ENCODE measurements at regions not wholly inside any gene's neighbourhood (a gene's known extent, or its start where the extent isn't known, plus 50 kb on each side); places are given as distances from the start of the nearest gene placed in this dataset.

DNA sequence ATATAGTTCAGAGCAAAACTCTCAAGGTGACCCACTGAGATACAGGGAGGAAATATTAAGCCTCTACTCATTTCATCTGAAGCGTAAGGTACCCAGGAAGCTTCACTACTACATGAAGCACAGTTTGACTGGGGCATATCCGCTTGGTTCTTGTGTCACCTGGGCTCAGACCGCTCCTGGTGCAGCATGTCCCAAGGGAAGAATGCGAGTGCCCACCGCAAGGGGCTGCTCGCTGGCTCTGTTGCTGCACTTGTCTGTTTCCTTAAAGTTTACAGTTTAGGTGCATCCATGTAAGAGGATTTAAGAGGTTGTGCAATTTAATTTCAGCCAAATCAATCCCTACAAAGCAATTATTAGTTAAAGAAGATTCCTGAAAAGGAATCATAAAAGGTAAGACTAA, 507.8 kb downstream of the FBXO15 start:
- DNase-seq (ENCODE audit: low read depth): no peak

DNA sequence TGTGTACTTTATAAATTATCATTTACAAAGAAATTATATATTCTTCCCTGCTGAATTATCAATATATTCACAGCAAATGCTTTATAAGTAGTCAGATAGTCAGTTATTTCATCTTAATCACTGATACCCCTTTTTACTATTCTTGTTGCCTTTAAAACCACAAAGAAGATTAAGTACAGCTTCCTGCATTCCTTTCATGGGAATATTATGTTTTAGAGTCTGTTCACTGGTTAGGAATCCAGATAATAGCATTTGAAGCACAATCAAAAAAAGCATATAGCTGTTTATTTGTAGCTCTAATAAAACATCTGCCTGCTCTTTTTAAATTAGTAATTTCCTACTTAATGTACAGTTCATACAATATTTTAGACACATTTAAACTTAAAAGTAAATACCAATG, 508.9 kb downstream of the FBXO15 start:
- DNase-seq (ENCODE audit: low read depth): no peak

DNA sequence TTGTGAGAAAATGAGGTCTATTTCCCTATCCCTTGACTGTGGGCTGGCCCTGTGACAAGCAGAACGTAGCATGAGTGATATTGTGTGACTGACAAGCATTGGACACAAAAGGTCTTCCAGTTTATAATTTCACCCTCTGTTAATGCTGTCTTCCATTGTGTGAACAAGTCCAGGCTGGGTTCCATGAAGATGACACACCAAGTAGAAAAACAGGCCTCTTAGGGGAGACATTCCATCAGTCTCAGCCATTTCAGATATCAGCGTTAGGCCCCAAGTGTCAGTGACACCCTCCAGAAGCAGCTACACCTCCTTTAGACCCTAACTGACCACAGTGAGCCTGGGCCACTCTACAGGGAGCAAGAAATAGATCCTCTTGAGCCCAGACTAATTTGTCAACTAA, 511.3 kb downstream of the FBXO15 start:
- no peak for DNase-seq (ENCODE audit: low read depth)

DNA sequence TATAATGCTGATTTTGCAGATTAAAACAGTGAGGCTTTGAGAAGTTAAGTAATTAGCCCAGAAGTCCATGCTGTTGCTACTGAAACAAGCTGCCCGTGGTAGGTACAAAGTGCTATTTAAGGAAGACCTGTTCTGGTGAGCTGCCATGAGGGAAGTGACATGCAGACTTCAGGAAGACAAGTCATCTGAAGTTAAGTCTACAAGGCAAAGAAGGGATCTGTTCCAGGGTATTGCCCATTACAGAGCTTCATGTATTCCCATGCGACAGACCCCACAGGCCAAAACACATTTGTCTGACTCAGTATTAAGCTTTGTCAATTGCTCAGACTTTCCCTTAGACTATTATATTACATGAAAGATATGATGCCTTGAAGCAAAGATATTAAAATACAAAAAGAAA, 520.8 kb downstream of the FBXO15 start:
- DNase-seq (ENCODE audit: low read depth): no peak

DNA sequence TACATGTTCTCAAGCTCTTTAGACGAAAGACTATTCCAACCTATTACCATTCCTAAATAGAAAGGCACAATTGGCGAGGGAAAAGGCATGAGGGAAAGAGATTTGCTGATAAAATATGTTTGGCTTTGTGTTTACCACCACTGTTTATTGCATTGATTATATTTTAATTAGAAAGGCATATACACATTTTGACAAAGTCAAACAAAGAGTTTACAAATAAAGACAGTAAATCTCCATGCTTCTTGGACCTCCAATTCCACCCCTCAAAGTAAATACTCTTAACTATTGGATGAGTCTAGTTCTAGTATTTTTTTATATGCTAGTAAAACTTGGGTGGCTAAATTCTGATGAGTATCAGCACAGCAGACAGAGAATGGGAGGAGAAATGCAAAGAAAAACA, 521.4 kb downstream of the FBXO15 start:
- no peak for DNase-seq (ENCODE audit: low read depth)

DNA sequence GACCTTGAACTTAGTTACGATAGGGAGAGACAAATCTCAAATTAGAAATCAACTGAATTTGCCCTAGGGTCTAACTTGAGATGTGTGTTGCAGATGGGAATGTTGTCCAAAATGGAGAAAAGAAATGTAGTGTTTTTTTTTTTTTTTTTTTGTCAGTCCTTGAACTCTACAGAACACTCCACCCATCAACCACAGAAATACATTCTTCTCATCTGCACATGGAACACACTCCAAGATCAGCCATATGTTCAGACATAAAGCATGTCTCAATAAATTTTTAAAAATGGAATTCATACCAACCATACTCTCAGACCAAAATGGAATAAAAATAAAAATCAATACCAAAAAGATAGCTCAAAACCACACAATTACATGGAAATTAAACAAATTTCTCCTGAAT, 526.5 kb downstream of the FBXO15 start:
- DNase-seq (ENCODE audit: low read depth): no peak

DNA sequence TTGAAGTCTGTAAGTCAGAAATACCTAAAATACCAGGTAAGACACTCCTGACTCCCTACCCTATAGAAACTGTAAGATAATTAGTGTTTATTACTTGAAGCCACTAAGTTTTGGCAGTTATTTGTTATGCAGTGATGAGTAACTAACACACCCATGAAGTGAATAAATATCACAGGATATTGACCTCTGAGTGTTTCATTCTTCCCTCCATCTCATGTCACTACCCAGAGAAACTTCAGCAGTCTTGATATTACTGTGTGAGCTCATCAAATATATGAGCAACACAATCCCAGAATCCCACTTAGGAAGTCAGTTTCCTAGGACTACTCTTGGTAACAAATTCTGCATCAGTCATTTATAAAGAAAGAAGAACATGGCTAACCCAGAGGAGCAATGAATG, 529.7 kb downstream of the FBXO15 start:
- DNase-seq (ENCODE audit: low read depth): no peak

DNA sequence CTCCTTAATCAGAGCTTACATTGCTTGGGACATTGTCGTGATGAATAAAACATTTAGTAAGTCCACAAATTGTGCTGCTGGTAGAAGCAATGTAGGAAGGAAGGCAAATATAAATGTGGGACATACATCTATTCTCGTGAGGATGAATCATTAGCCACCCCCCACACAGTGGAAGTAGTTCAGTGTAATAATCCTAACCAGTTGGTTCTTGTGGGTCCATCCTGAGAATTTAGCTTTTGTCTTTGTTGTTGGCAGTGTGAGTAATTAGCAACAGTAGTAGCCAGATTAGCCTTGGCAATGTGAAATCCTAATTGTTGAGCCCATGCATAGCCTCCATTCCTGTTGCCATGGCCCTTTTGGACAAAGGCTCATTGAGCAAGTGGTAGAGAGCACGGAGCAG, 532.1 kb downstream of the FBXO15 start:
- DNase-seq (ENCODE audit: low read depth): no peak

DNA sequence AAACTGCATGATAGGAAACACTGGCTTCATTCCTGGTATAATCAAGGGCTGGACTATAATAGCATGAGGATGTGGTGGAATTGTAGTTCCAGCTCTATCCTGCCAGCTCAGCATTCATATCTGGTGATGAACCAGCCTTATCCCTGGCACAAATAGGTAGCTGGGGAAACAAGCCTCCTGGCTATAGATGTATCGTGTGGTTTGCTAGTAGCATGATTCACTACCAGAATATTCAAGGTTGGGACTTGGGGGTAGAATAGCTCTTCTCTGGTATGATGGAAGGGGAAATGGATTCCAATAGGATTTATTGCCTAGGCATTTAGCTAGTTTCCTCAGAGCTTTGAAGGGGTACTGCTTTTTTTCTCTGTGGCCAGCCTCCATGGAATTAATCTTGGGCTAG, 532.8 kb downstream of the FBXO15 start:
- no peak for DNase-seq (ENCODE audit: low read depth)

DNA sequence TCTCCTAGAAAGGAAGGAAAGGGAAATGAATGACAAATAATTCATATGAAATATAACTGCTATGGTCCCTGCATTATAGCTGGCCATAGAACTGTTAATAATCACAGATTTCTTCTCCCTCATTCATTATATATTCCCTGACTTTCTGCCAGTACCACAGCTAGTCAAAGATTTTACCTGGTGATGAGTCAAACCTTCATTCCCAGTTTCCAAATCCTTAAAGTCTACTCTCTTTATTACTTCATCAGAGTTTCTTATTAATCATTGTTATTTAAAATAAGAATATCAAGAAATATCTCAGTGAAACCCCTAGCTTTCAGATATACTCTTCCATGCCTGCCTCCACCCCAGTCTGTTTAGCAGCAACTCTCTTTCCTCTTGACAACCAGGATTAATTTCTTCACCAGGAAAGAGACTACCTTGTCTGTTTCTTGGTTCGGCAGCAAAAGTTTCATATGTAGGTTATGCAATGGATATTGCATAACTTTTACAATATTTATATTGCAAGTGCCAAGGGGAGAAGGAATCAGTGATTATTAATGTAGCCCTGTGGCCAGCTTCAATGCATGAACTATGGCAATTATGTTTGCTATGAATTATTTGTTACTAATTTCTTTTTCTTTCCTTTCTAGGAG, 533.8 kb downstream of the FBXO15 start:
- DNase-seq (ENCODE audit: low read depth): no peak

DNA sequence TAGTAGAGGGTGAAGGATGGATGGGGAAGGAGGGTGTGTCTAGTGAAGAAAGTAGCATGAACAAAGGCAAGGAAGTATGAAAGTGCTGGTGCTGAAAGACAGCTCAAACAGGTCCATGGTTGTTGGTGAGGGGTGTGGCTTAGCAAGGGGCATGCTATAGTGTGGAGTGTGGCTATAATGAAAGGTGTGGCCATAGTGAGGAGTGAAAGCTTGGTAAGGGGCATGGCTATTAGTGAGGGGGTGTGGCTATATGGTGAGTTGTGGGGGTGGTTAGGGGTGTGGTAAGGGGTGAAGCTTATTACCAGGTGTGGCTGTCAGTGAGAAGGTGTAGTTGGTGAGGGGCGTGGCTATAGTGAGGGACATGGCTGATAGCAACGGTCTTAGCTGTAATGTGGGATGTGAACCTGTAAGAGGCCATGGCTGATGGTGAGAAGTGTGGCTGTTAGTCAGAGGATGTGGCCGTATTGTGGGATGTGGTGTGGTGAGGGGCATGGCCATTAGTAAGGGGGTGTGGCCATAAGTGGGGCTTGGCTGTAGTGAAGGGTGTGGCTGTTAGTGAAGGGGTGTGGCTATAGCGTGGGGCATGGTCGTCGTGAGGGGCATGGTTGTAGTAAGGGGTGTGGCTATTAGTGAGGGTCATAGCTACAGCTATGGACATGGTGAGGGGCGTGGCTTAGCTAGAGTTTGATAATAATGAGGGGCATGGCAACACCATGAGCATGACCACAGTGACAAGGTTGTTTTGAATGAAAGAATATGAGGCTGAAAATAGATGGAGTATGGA, 549.6 kb downstream of the FBXO15 start:
- no peak for DNase-seq (ENCODE audit: low read depth)

DNA sequence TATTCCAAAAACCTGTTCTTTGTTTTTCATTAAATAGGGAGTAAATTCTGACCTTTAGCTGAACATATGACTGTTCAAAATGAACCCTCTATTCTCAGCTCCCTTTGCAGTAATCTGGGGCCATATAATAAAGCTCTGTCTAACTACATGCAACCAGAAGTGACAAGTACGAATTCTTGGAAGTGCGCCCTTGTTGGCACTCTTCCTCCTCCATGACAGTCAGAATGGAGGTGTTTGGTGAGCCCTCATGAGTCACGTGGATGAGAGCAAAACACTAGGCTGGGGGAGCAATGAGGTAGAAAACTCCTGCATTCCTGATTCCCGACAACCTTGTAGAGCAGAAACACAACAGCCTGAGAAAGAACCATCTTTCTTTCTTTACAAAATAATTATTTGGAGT, 552.9 kb downstream of the FBXO15 start:
- DNase-seq (ENCODE audit: low read depth): no peak

DNA sequence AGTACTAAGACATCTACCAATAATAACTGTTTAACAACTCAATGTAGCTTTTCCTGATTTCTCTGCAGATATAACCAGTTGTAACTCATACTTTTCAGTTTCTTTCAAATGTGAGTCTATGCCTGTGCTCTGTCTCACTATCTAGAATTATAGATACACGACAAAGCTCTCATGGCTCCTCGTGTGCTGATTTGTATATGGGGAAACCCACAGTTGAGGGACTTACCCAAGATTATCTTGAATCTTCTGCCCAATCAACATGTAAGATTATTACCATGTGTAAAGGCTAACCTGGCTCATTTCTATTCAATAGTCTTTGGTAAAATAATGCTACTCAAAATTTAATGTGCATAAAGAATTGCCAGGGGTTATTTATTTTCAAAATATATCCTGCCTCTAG, 554.4 kb downstream of the FBXO15 start:
- DNase-seq (ENCODE audit: low read depth): no peak

DNA sequence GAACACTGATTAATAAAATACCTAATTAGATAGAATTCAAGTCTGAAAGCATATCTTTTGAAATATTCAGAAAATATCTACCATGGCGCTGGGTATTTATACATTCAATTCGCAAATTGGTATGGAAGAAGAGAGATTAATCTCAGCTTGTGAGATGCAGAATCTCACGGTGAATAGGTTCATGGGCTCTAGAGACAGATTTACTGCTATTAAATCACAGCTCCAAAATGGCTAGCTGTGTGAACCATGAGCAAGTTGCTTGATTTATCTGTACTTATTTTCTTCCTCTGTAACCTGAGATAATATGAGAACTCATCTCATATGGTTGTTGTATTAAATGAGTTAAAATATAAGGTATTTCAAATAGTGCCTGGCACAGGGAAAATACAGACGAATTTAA, 556.7 kb downstream of the FBXO15 start:
- DNase-seq (ENCODE audit: low read depth): no peak

DNA sequence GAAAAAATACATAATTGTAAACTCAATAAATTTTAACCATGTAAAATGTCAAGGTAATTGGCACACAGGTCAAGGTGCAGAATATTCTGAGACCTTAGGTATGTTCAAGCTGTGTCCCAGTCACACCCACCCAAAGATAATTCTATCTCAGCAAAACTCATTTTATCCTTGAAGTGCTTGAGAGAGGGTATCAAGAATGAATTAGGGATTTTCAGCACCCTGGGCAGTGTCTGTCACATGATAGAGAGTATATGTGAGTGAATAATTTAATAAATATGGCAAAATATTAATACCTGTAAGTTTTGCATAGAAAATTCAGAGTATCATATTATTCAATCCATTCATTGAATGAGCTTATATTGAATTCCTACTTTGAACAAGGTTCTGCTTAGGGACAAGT, 567.9 kb downstream of the FBXO15 start:
- DNase-seq (ENCODE audit: low read depth): no peak

DNA sequence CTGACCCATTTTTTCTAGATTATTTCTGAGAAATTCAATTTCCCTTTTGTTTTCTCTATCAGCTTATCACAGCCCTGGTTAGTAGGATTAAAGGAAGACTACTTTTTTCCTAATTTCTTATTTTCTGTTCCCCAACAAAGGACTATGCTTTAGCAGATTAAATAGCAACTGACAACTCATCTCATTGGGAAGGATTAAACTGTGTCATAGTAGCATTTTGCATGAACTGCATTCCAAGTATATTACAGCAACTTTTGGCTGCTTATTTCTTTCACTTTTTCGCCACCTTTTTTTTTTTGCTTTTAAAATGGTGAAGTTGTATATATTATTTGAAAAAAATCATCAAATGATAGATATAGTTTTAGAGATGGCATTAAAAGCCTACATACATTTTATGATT, 570.3 kb downstream of the FBXO15 start:
- DNase-seq (ENCODE audit: low read depth): no peak

DNA sequence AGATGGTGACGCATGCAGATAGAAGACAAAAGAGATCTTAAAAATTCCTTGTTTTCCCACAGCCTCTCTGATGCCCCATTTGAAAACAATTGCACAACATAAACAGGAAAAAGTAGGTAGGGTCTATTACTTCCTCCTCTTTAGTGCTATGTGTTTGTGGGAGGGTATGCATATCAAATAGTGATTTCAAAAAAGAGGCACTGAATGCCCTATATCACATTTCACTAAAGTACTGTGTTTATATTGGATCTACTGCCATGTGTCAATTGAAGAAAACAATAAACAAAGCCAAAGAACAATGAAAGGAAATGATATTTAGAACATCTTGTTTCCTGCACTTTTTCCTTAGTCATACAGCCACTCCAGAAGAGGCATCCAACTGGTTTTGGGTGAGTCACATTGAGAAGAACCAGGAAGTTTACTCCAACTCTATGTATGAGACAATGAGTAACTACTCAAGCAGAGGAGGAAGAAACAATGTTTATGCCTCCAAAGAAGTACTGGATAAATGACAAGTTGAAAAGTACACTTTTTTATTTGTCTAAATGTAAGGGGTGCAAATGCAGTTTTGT, 583.6 kb downstream of the FBXO15 start:
- no peak for DNase-seq (ENCODE audit: low read depth)

DNA sequence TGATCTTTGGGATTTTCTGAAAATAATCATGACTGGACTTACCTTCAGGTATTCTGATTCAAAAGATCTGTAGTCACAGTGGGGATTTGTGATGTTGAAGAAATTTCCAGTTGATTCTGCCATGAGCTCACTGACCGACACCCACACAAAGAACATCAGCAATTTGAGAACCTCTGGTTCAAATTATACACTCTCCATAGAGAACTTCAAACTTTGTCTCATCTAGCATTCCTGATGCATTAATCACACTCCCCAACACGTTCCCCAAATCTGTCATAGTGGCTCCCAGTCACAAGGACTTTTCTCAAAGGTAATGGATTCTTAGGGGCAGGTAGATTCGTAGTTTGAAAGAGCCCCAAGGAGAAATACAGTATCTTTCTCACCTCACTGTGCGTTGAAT, 584.3 kb downstream of the FBXO15 start:
- no peak for DNase-seq (ENCODE audit: low read depth)

DNA sequence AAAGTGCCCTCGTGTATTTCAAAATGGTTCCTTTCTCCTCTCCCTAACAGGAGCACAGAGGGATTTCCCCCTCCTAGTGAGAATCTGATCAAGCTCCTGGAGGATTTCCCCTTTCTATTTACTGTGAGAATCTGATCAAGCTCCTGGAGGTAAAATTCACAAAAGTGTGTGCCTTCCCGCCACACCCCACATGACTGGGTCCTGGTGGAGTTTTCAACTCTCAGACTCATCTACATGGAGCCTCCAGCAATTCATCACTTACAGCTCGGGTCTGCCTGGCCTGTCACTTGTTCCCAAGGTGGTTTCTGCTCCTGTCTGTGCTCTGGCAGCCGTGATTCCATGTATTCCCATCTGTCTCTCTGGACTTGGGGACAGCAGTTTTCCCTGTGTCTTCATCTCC, 590.7 kb downstream of the FBXO15 start:
- DNase-seq (ENCODE audit: low read depth): no peak

DNA sequence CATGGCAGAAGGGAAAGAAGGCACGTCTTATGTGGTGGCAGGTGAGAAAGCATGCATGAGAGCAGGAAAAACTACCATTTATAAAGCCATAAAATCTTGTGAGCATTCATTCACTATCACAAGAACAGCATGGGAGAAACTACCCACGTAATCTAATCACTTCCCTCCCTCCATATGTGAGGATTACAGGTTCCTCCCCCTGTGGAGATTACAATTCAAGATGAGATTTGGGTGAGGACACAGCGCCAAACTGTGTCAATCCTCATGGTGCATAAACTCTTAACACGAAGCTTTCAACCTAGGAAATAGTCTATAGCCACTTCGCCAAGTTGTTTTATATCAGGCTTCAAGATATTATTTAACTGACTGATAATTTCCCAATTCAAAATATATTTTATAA, 595.5 kb downstream of the FBXO15 start:
- no peak for DNase-seq (ENCODE audit: low read depth)

DNA sequence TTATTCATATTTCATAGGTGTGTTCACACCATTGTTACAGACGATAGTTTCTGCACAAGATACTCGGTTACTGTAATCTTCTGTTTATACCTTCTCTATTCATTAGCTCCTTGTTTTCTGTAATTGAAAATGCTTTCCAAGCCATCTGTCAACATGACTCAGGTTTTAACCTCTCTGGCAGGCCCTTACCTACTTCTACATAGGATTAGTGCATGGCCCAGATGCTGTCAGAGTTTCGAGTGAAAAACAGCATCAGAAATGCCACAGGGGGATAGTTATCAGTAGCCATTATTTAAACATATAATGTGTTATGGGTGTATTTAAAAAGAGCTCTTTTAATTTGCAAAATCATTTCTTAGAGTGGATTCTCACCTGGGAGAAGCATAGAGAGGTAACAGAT, 596.4 kb downstream of the FBXO15 start:
- no peak for DNase-seq (ENCODE audit: low read depth)

DNA sequence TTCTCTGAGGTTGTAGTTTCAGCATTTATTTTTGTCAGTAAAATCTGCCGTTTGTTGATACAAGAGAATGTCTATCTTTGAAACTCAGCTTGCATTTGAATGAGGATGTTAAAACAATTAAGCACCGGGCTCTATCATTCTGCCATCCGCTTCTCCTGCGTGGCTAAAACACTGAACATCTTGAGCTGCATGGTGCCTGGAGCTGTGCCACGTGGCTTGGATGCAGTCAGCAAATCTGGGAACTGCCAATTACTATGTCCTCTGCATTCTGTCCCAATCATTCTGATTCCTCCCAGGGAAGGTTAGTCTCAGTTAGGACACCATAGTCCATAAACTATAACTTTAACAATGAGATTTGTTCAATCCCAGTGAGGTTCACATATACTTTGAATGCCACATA, 598.4 kb downstream of the FBXO15 start:
- no peak for DNase-seq (ENCODE audit: low read depth)

DNA sequence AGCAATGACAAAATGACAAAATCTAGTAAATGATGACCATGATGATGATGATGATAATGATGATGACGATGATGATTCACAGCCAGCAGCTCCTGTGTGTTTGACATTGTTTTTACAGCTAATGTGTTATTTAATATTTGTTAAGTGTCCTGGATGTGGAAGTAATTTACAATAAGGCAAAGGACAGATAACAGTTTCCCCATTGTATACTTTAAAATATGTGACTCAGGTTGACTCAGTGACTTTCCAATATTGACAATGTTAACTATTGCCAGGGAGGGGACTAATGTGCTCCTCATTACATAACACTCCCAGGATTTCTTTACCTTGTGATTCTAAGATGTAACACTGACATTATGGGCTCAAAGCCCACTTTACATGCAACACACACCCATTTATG, 602.2 kb downstream of the FBXO15 start:
- no peak for DNase-seq (ENCODE audit: low read depth)

DNA sequence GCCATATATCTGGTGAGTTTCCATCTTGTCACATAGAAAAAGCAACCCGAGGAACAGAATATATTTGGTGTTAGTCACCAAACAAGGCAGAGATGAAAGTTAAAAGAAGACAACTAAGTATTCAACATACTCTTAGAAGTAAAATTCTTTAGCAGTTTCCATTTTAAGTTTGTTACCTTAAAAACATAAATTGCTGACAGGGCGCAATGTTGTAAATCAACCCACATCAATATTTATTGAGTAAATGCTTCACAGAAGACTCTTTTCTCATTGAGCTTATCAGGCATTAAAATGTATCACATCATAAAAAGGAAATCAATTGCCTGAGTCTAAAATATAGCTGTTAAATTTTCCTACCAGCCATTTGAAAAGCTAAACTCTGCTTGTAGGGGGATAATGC, 603.0 kb downstream of the FBXO15 start:
- no peak for DNase-seq (ENCODE audit: low read depth)

All from CMK (cell line).